ENCODE measurements at regions not wholly inside any gene's neighbourhood (a gene's known extent, or its start where the extent isn't known, plus 50 kb on each side); places are given as distances from the start of the nearest gene placed in this dataset.
"Not testable (repeated sequence)": the region's sequence is repeated elsewhere in the genome, so short reads cannot be mapped to it uniquely, and the experiment has no call there.

GRCh38 chr22:48629631-48630432 lies 1197.8 kb downstream of the BRD1 start:
- Mint-ChIP-seq H3K9me3 (no peaks in the 10 kb centered on the region), H3K27ac (no peak overlapping the region), H3K27me3 (peaks cover 24% of the 10 kb centered on the region), H3K4me1 (ENCODE audit: low read depth) (peaks cover 2% of the 10 kb centered on the region), H3K36me3 (ENCODE audit: low read depth) (no peaks in the 10 kb centered on the region), H3K4me3 (no peak overlapping the region)
- no peak for DNase-seq

- peaks cover 24% of the 10 kb centered on the region for H3K27me3 Mint-ChIP-seq
- no peaks in the 10 kb centered on the region for H3K9me3 Mint-ChIP-seq
- DNase-seq, result no peak
- H3K4me1 Mint-ChIP-seq (ENCODE audit: low read depth), result peaks cover 2% of the 10 kb centered on the region
- no peak overlapping the region for H3K4me3 Mint-ChIP-seq
- H3K27ac Mint-ChIP-seq, result no peak overlapping the region
- H3K36me3 Mint-ChIP-seq (ENCODE audit: low read depth), result no peaks in the 10 kb centered on the region
These were observed 1198.7 kb downstream of the BRD1 start for GRCh38 chr22:48628891-48629543.

DNA sequence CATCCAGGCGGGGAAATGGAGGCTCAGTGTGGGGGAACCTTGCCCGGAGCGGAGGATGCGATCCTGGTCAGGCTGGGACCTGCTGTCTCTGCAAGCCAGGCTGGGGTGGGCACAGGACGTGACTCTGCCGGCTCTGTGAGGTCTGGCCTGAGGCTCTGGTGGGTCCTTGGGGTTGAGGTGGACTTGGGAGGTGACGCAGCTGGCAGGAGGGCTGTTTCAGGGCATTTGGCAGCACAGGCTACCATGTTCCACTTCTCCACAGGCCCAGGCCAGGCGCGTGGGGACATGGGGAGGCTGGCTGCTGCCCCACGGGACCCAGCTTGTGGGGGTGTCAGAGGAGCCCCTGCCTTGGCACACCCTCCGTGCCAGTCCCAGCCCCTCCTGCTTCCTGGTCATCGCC lies 1199.7 kb downstream of the BRD1 start:
- Mint-ChIP-seq H3K4me1 (ENCODE audit: low read depth) (peaks cover 2% of the 10 kb centered on the region), H3K27ac (no peak overlapping the region), H3K4me3 (no peak overlapping the region), H3K36me3 (ENCODE audit: low read depth) (no peaks in the 10 kb centered on the region), H3K9me3 (no peaks in the 10 kb centered on the region), H3K27me3 (peaks cover 24% of the 10 kb centered on the region)
- no peak for DNase-seq

GRCh38 chr22:48627203-48627602 lies 1200.5 kb downstream of the BRD1 start:
- H3K36me3 Mint-ChIP-seq (ENCODE audit: low read depth), result no peaks in the 10 kb centered on the region
- peaks cover 2% of the 10 kb centered on the region for H3K4me1 Mint-ChIP-seq (ENCODE audit: low read depth)
- peaks cover 24% of the 10 kb centered on the region for H3K27me3 Mint-ChIP-seq
- no peaks in the 10 kb centered on the region for H3K9me3 Mint-ChIP-seq
- DNase-seq, result no peak
- H3K4me3 Mint-ChIP-seq, result no peak overlapping the region
- H3K27ac Mint-ChIP-seq, result no peak overlapping the region

DNA sequence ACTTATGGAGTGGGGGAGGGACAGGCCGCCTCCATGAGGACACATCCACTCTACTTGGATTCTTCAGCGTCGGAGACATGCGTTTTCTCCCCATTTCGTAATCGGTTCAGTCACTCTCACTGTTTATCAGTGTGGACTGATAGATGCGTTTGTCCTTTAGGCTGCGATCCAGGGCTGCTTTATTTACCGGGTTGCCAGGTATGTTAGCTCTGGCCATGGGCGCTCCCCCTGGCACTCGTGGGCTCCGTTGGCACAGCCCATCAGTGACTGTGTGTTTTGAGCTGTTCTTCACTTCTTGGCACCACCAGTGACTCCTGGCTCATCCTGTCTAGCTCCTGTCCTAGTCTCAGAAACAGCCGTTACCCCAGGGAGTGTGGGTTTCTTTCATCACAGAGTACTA lies 1203.3 kb downstream of the BRD1 start:
- peaks cover 24% of the 10 kb centered on the region for H3K27me3 Mint-ChIP-seq
- H3K9me3 Mint-ChIP-seq, result no peaks in the 10 kb centered on the region
- H3K4me3 Mint-ChIP-seq, result no peak overlapping the region
- H3K4me1 Mint-ChIP-seq (ENCODE audit: low read depth), result peaks cover 2% of the 10 kb centered on the region
- H3K27ac Mint-ChIP-seq, result no peak overlapping the region
- DNase-seq, result no peak
- H3K36me3 Mint-ChIP-seq (ENCODE audit: low read depth), result no peaks in the 10 kb centered on the region

- Mint-ChIP-seq H3K27ac (no peak overlapping the region), H3K27me3 (peaks cover 18% of the 10 kb centered on the region), H3K4me1 (ENCODE audit: low read depth) (peaks cover 2% of the 10 kb centered on the region), H3K36me3 (ENCODE audit: low read depth) (no peaks in the 10 kb centered on the region), H3K9me3 (no peaks in the 10 kb centered on the region), H3K4me3 (no peak overlapping the region)
- DNase-seq, result no peak
These were observed 1204.7 kb downstream of the BRD1 start for GRCh38 chr22:48622891-48623545.

- H3K27ac Mint-ChIP-seq, result no peak overlapping the region
- no peaks in the 10 kb centered on the region for H3K4me1 Mint-ChIP-seq (ENCODE audit: low read depth)
- DNase-seq, result no peak
- no peaks in the 10 kb centered on the region for H3K36me3 Mint-ChIP-seq (ENCODE audit: low read depth)
- H3K4me3 Mint-ChIP-seq, result no peak overlapping the region
- peaks cover 4% of the 10 kb centered on the region for H3K27me3 Mint-ChIP-seq
- H3K9me3 Mint-ChIP-seq, result no peaks in the 10 kb centered on the region
These were observed 1206.6 kb downstream of the BRD1 start for GRCh38 chr22:48621085-48621484.

GRCh38 chr22:48620460-48620859 lies 1207.2 kb downstream of the BRD1 start:
- not testable (repeated sequence) for H3K27ac Mint-ChIP-seq; H3K36me3 Mint-ChIP-seq (ENCODE audit: low read depth); H3K9me3 Mint-ChIP-seq; DNase-seq; H3K27me3 Mint-ChIP-seq; H3K4me1 Mint-ChIP-seq (ENCODE audit: low read depth); H3K4me3 Mint-ChIP-seq

GRCh38 chr22:48619721-48620120 lies 1208.0 kb downstream of the BRD1 start:
- H3K36me3 Mint-ChIP-seq (ENCODE audit: low read depth), result no peaks in the 10 kb centered on the region
- H3K9me3 Mint-ChIP-seq, result no peaks in the 10 kb centered on the region
- no peak overlapping the region for H3K4me3 Mint-ChIP-seq
- no peaks in the 10 kb centered on the region for H3K4me1 Mint-ChIP-seq (ENCODE audit: low read depth)
- DNase-seq, result no peak
- H3K27ac Mint-ChIP-seq, result no peak overlapping the region
- no peaks in the 10 kb centered on the region for H3K27me3 Mint-ChIP-seq

DNA sequence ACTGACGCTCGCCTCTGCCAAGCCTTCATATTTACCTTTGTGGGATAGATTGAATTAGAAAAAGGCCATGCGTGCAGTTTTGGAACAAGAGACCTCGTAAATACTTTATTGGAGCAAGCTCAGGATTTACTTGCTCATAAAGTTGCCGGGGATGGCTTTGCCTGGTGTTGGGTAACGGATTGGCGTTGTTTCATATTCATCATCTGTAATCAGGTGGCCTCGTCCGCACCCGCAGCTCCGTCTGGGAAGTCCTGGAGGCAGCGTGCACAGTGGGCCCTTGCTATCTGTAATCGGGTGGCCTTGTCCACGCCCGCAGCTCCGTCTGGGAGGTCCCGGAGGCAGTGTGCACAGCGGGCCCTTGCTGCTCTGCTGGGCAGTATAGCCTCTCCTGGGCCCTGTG lies 1209.3 kb downstream of the BRD1 start:
- no peaks in the 10 kb centered on the region for H3K36me3 Mint-ChIP-seq (ENCODE audit: low read depth)
- no peak overlapping the region for H3K27ac Mint-ChIP-seq
- H3K9me3 Mint-ChIP-seq, result no peaks in the 10 kb centered on the region
- H3K27me3 Mint-ChIP-seq, result no peaks in the 10 kb centered on the region
- no peak overlapping the region for H3K4me3 Mint-ChIP-seq
- H3K4me1 Mint-ChIP-seq (ENCODE audit: low read depth), result no peaks in the 10 kb centered on the region
- DNase-seq, result no peak

- no peaks in the 10 kb centered on the region for H3K36me3 Mint-ChIP-seq (ENCODE audit: low read depth)
- H3K27me3 Mint-ChIP-seq, result no peaks in the 10 kb centered on the region
- H3K9me3 Mint-ChIP-seq, result no peaks in the 10 kb centered on the region
- no peak for DNase-seq
- H3K4me1 Mint-ChIP-seq (ENCODE audit: low read depth), result no peaks in the 10 kb centered on the region
- H3K27ac Mint-ChIP-seq, result no peak overlapping the region
- no peak overlapping the region for H3K4me3 Mint-ChIP-seq
These were observed 1211.0 kb downstream of the BRD1 start for GRCh38 chr22:48616656-48617055.

DNA sequence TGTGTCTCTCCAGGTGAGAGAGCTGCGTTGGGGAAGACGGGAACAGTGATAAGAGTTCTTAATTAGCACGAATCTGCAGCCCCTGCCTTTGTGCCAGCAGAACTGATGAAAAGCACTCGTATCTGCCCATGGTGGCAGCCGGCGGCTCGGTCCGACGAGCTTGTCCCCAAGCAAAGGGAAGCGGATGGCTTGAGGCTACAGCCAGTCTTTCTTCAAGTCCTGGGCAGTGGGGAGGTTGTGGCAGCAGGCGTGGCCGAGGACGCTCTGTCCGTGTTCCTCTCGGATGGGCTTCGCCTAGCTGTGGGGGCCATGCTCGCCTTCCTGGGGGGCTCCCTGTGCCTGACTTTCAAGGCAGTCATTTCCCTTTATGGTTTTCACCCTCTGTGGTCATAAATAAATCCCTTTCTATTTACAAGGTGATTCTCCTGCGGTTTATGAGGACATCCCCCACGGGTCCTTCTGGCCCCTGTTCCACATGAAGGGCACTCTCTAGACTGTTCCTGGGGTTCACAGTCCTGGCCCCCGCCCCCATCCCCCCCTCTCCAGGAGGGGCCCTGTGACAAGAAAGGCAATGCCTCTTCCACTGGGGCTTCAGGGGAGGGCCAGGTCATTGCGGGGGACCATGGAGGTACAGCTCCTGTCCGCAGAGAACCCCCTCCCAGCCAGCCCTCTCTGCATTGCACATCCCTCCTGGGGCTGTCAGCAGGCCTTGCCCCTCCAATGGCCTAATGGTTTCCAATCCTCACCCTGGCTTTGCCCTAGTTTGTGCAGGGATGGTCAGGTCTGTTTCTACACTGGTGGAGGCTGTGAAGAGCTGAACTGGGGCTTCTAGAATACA lies 1212.3 kb downstream of the BRD1 start:
- H3K27ac Mint-ChIP-seq, result no peak overlapping the region
- DNase-seq, result no peak
- H3K4me3 Mint-ChIP-seq, result no peak overlapping the region
- H3K27me3 Mint-ChIP-seq, result no peaks in the 10 kb centered on the region
- no peaks in the 10 kb centered on the region for H3K36me3 Mint-ChIP-seq (ENCODE audit: low read depth)
- H3K4me1 Mint-ChIP-seq (ENCODE audit: low read depth), result no peaks in the 10 kb centered on the region
- H3K9me3 Mint-ChIP-seq, result no peaks in the 10 kb centered on the region

- H3K27me3 Mint-ChIP-seq, result no peaks in the 10 kb centered on the region
- no peaks in the 10 kb centered on the region for H3K4me1 Mint-ChIP-seq (ENCODE audit: low read depth)
- H3K9me3 Mint-ChIP-seq, result no peaks in the 10 kb centered on the region
- no peak overlapping the region for H3K4me3 Mint-ChIP-seq
- H3K36me3 Mint-ChIP-seq (ENCODE audit: low read depth), result no peaks in the 10 kb centered on the region
- no peak overlapping the region for H3K27ac Mint-ChIP-seq
- no peak for DNase-seq
These were observed 1214.0 kb downstream of the BRD1 start for GRCh38 chr22:48613566-48614200.

All from activated T-cell treated with anti-CD3 and anti-CD28 coated beads, Interleukin-2, amount 50 U/mL, for 24 hours (primary cell).